ENCODE measurements at regions not wholly inside any gene's neighbourhood (a gene's known extent, or its start where the extent isn't known, plus 50 kb on each side); places are given as distances from the start of the nearest gene placed in this dataset.
"Not testable (repeated sequence)": the region's sequence is repeated elsewhere in the genome, so short reads cannot be mapped to it uniquely, and the experiment has no call there.

DNA sequence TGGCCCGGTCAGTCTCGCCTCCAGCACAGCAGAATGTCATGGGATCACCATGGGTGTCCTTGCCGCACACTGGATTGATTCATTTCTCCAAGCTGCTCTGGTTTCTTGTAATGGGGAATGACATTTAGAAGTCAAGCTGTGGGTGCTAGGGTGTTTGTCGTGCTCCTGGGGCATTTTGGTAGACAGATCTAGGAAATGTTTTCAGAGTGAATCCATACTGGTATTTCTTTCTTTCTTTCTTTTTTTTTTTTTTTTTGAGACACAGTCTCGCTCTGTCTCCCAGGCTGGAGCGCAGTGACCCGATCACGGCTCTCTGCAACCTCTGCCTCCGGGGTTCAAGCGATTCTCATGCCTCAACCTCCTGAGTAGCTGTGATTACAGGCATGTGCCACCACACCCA, 100.0 kb upstream of the PZP start:
- not testable (repeated sequence) for H3K4me1 ChIP-seq (ENCODE audit: insufficient read depth); H3K4me2 ChIP-seq; H3K27ac ChIP-seq; H3K27me3 ChIP-seq; H3K36me3 ChIP-seq (replicated peaks; ENCODE audit: insufficient read depth, low read depth); H3K79me2 ChIP-seq; H4K20me1 ChIP-seq (ENCODE audit: insufficient read depth, poor library complexity, severe bottlenecking); H3K9me2 ChIP-seq (replicated peaks; ENCODE audit: insufficient read depth); H3K4me3 ChIP-seq; H2AFZ ChIP-seq; H3K9me3 ChIP-seq (ENCODE audit: low read depth); DNase-seq (ENCODE audit: low spot score)
- WGBS (ENCODE audit: low lambda C conversion rate, missing lambda C conversion rate) = 95% methylated on average over 5 of the region's 10 CpGs

DNA sequence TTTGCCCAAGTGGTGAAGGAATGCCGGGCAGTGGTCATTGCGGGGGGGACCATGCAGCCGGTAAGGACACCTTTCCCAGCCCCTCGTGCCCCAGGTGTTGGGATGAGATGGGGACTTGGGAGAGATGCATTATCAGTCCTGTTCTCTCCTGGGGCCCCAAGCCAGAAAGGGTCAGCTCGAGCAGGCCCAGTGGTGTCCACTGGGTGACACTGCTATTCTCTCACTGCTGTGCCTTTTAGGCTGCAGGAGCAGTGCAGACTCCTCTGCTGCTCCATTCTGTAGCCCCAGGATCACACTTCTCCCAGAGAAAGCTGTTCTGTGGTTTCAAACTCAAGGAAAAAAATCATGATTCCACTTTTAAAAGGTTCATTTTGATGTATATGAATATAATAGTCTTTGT, 99.1 kb upstream of the PZP start:
- not testable (repeated sequence) for H3K4me2 ChIP-seq; H2AFZ ChIP-seq; H3K9me2 ChIP-seq (replicated peaks; ENCODE audit: insufficient read depth); H3K79me2 ChIP-seq; H3K27ac ChIP-seq; H3K27me3 ChIP-seq; H3K9me3 ChIP-seq (ENCODE audit: low read depth); H3K4me3 ChIP-seq; DNase-seq (ENCODE audit: low spot score); H4K20me1 ChIP-seq (ENCODE audit: insufficient read depth, poor library complexity, severe bottlenecking); H3K36me3 ChIP-seq (replicated peaks; ENCODE audit: insufficient read depth, low read depth); H3K4me1 ChIP-seq (ENCODE audit: insufficient read depth)
- 82% methylated on average over 5 of the region's 5 CpGs for WGBS (ENCODE audit: low lambda C conversion rate, missing lambda C conversion rate)

DNA sequence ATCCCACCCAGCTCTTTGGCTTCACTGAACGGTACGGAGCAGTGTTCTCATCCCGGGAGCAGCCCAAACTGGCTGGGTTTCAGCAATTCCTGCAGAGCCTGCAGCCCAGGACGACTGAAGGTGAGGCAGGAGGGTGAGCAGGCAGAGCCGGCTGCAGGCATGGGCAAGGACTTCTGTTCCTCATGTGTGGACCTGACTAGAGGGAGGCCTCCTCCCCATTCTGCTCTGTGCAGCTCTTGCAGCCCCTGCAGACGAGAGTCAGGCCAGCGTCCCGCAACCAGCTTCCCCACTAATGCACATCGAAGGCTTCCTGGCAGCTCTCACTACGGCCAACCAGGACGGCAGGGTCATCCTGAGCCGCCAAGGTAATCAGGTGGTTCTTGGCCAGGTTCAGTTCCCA, 97.8 kb upstream of the PZP start:
- not testable (repeated sequence) for H3K79me2 ChIP-seq; H3K27me3 ChIP-seq; H4K20me1 ChIP-seq (ENCODE audit: insufficient read depth, poor library complexity, severe bottlenecking); H3K4me2 ChIP-seq; H3K27ac ChIP-seq; H3K9me2 ChIP-seq (replicated peaks; ENCODE audit: insufficient read depth); DNase-seq (ENCODE audit: low spot score); H2AFZ ChIP-seq; H3K9me3 ChIP-seq (ENCODE audit: low read depth); H3K36me3 ChIP-seq (replicated peaks; ENCODE audit: insufficient read depth, low read depth); H3K4me1 ChIP-seq (ENCODE audit: insufficient read depth); H3K4me3 ChIP-seq
- 98% methylated on average over 9 of the region's 12 CpGs for WGBS (ENCODE audit: low lambda C conversion rate, missing lambda C conversion rate)

DNA sequence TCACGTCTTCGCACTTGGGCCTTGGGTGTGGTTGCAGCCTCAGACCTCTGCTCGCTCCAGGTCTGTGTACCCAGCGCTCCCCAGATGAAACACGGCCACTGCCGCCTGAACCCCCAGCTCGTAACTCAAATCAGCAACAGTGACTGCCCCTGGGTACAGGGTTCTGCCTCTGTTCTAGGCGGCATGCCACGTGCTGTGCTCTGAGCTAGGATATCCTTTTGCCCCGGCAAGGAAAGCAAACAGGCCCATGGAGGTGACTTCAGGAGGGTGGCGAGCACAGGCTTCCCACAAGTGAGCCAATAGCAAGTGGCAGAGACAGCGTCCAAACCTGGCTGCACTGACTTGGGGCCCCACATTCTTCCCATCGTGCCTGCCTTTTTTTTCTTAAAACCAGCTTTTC, 96.3 kb upstream of the PZP start:
- H4K20me1 ChIP-seq (ENCODE audit: insufficient read depth, poor library complexity, severe bottlenecking); H3K36me3 ChIP-seq (replicated peaks; ENCODE audit: insufficient read depth, low read depth); H3K4me3 ChIP-seq; H3K9me2 ChIP-seq (replicated peaks; ENCODE audit: insufficient read depth); H3K79me2 ChIP-seq; H3K4me2 ChIP-seq; H2AFZ ChIP-seq; H3K27me3 ChIP-seq; H3K27ac ChIP-seq; H3K9me3 ChIP-seq (ENCODE audit: low read depth); DNase-seq (ENCODE audit: low spot score); H3K4me1 ChIP-seq (ENCODE audit: insufficient read depth): not testable (repeated sequence)
- 97% methylated on average over 11 of the region's 13 CpGs for WGBS (ENCODE audit: low lambda C conversion rate, missing lambda C conversion rate)

DNA sequence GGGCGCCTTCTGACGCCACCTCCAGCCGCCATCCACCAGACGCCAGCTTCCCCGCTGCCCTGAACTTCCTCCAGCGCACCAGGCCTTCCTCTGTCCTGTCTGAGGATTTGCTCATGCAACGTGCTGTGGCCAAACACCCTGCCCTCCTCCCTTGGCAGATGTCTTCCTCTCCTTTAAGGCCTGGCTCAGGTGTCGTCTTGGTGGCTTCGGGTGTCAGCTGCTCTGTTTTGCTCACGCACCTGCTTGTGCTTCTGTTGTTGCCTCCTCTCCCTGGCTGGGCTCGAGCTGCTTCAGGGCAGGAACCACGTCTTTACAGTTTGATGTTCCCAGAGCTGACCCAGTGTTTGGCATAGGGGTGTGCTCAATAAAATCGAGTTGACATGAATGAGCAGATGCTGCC, 87.7 kb upstream of the PZP start:
- not testable (repeated sequence) for DNase-seq (ENCODE audit: low spot score); H3K27ac ChIP-seq; H3K4me3 ChIP-seq; H4K20me1 ChIP-seq (ENCODE audit: insufficient read depth, poor library complexity, severe bottlenecking); H3K27me3 ChIP-seq; H3K4me2 ChIP-seq; H2AFZ ChIP-seq; H3K4me1 ChIP-seq (ENCODE audit: insufficient read depth); H3K9me3 ChIP-seq (ENCODE audit: low read depth); H3K36me3 ChIP-seq (replicated peaks; ENCODE audit: insufficient read depth, low read depth); H3K79me2 ChIP-seq; H3K9me2 ChIP-seq (replicated peaks; ENCODE audit: insufficient read depth)
- 71% methylated on average over 1 of the region's 13 CpGs for WGBS (ENCODE audit: low lambda C conversion rate, missing lambda C conversion rate)

DNA sequence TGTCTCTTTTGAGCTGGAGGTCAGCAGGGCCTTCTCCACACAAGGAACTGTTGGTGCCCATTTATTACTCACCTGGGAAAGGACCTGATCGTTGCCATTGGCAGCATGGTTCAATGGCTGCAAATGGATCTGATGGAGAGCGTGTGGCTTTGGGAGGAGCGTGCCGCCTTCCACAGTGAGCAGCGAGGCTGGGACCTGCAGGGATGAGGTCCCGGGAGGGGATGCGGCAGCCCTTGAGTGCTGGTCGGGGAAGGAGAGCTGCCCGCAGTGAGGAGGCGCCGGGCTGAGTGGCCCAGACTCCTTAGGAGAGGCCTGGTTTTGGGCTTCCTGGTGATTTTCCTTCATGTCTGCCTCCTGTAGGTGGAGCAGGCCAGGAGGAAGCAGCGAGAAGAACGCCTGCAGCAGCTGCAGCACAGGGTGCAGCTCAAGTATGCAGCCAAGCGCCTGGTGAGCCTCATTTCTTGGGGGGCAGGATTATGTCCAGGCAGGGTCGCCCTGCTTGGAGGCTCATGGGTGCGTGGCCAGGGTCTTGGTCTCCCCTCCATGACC, 86.0 kb upstream of the PZP start:
- H3K27me3 ChIP-seq; H3K79me2 ChIP-seq; H3K4me2 ChIP-seq; H3K36me3 ChIP-seq (replicated peaks; ENCODE audit: insufficient read depth, low read depth); H3K4me3 ChIP-seq; H4K20me1 ChIP-seq (ENCODE audit: insufficient read depth, poor library complexity, severe bottlenecking); H3K4me1 ChIP-seq (ENCODE audit: insufficient read depth); H2AFZ ChIP-seq; H3K9me2 ChIP-seq (replicated peaks; ENCODE audit: insufficient read depth); DNase-seq (ENCODE audit: low spot score); H3K9me3 ChIP-seq (ENCODE audit: low read depth); H3K27ac ChIP-seq: not testable (repeated sequence)
- WGBS (ENCODE audit: low lambda C conversion rate, missing lambda C conversion rate) = 91% methylated on average over 11 of the region's 16 CpGs

DNA sequence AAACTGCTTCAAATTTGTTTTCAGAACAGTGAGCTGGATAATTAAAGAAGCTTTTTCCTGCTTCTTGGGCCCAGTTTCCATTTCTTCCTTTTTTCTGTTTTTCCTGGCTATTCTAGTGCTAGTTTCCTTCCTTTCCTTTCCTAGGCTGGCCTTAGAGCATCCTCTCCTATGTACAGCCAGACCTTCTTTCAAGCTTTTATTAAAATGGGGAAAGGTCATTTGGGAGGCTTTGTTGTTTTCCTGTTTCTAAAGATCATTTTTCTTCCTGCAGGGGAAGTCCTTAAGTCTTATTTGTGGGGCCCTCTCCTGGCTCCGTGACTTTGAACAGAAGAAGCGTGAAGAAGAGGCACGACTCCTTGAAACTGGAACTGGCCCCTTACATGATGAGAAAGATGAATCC, 85.2 kb upstream of the PZP start:
- WGBS (ENCODE audit: low lambda C conversion rate, missing lambda C conversion rate) = no CpG with 5 or more reads among the region's 3 CpGs
- H3K79me2 ChIP-seq; DNase-seq (ENCODE audit: low spot score); H3K4me1 ChIP-seq (ENCODE audit: insufficient read depth); H2AFZ ChIP-seq; H3K4me2 ChIP-seq; H3K27ac ChIP-seq; H4K20me1 ChIP-seq (ENCODE audit: insufficient read depth, poor library complexity, severe bottlenecking); H3K27me3 ChIP-seq; H3K36me3 ChIP-seq (replicated peaks; ENCODE audit: insufficient read depth, low read depth); H3K9me3 ChIP-seq (ENCODE audit: low read depth); H3K4me3 ChIP-seq; H3K9me2 ChIP-seq (replicated peaks; ENCODE audit: insufficient read depth): not testable (repeated sequence)

DNA sequence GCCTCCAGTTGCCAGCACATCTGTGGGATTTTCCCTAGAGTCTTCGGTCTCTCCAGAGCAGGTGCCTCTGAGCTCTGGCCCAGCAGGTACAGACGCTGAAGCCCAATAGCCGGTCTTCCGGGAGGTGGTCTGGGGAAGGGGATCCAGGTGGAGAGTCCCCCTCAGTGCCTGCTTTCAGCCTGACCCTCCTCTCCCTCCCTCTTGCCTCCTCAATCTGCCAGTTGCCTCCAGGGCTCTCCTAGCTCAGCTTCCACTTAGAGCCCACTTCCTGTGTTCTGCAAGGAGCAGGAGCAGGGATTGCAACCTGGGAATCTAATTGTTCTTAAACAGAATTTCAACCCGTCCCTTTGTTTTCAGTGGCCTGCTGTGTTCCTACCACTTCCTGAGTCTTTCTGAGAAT, 81.8 kb upstream of the PZP start:
- H3K27ac ChIP-seq = not testable (repeated sequence)
- WGBS (ENCODE audit: low lambda C conversion rate, missing lambda C conversion rate) = 79% methylated on average over 1 of the region's 5 CpGs

DNA sequence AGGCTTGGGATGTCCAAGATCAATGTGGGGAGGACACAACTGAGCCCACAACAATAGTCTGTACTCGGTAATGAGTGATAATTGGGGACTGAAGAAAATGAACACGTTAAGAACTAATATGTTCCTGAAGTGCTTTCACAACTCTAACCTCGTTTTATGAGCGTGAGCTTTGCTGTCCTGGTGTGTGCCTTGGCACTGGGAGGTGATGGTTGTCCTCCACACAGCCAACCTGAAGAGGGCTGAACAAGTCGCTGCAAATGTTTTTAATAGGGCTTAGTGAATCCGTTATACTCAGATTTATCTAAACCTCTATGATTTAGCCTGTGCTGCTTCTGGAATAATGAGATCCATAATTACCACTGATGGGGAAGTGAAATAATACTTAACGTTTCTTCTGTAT, 76.5 kb upstream of the PZP start:
- H3K9me3 ChIP-seq (ENCODE audit: low read depth); H3K4me1 ChIP-seq (ENCODE audit: insufficient read depth); H4K20me1 ChIP-seq (ENCODE audit: insufficient read depth, poor library complexity, severe bottlenecking); H3K79me2 ChIP-seq; H3K36me3 ChIP-seq (replicated peaks; ENCODE audit: insufficient read depth, low read depth); H3K9me2 ChIP-seq (replicated peaks; ENCODE audit: insufficient read depth); DNase-seq (ENCODE audit: low spot score); H3K4me3 ChIP-seq; H3K27me3 ChIP-seq: not testable (repeated sequence)
- H2AFZ ChIP-seq = peak overlapping the region; percentile 45
- H3K27ac ChIP-seq = peak overlapping the region; percentile 61
- peak overlapping the region; percentile 81 for H3K4me2 ChIP-seq
- 44% methylated on average over 7 of the region's 7 CpGs for WGBS (ENCODE audit: low lambda C conversion rate, missing lambda C conversion rate)

More for the DNA sequence above, 81.8 kb upstream of the PZP start:
- H3K9me2 ChIP-seq (replicated peaks; ENCODE audit: insufficient read depth); H3K4me1 ChIP-seq (ENCODE audit: insufficient read depth); DNase-seq (ENCODE audit: low spot score); H3K27me3 ChIP-seq; H3K36me3 ChIP-seq (replicated peaks; ENCODE audit: insufficient read depth, low read depth); H3K4me2 ChIP-seq; H3K9me3 ChIP-seq (ENCODE audit: low read depth); H2AFZ ChIP-seq; H3K79me2 ChIP-seq; H4K20me1 ChIP-seq (ENCODE audit: insufficient read depth, poor library complexity, severe bottlenecking); H3K4me3 ChIP-seq: not testable (repeated sequence)
